NCI-H128 (cell line): ENCODE measurements at regions not wholly inside any gene's neighbourhood (a gene's known extent, or its start where the extent isn't known, plus 50 kb on each side); places are given as distances from the start of the nearest gene placed in this dataset.

Experiments
- DNase-seq: peaks from one replicate; lab custom pipeline; 2025; ENCODE audit not compliant: unreplicated experiment; lab: John Stamatoyannopoulos, UW

- no peak for DNase-seq
Measured at GRCh38 chr2:33766175-33766574, 167.1 kb upstream of the FAM98A start.

- DNase-seq, result no peak
Measured at GRCh38 chr2:33765122-33765521, 166.0 kb upstream of the FAM98A start.

- no peak for DNase-seq
Measured at GRCh38 chr2:33764551-33764950, 165.5 kb upstream of the FAM98A start.

- DNase-seq, result no peak
Measured at GRCh38 chr2:33763671-33764310, 164.7 kb upstream of the FAM98A start.

GRCh38 chr2:33762636-33763035 lies 163.5 kb upstream of the FAM98A start:
- DNase-seq, result no peak

- no peak for DNase-seq
Measured at GRCh38 chr2:33746208-33746800, 147.2 kb upstream of the FAM98A start.

GRCh38 chr2:33735096-33735495 lies 136.0 kb upstream of the FAM98A start:
- no peak for DNase-seq

GRCh38 chr2:33730804-33731203 lies 131.7 kb upstream of the FAM98A start:
- no peak for DNase-seq

GRCh38 chr2:33730193-33730592 lies 131.1 kb upstream of the FAM98A start:
- DNase-seq, result no peak

GRCh38 chr2:33729353-33729752 lies 130.3 kb upstream of the FAM98A start:
- no peak for DNase-seq

GRCh38 chr2:33728106-33728505 lies 129.0 kb upstream of the FAM98A start:
- DNase-seq, result no peak

GRCh38 chr2:33727361-33728032 lies 128.4 kb upstream of the FAM98A start:
- no peak for DNase-seq

GRCh38 chr2:33726415-33726814 lies 127.3 kb upstream of the FAM98A start:
- DNase-seq, result no peak

- DNase-seq, result no peak
Measured at GRCh38 chr2:33723329-33723728, 124.2 kb upstream of the FAM98A start.

- DNase-seq, result no peak
Measured at GRCh38 chr2:33719067-33719466, 120.0 kb upstream of the FAM98A start.

GRCh38 chr2:33712674-33713073 lies 113.6 kb upstream of the FAM98A start:
- no peak for DNase-seq

- DNase-seq, result no peak
Measured at GRCh38 chr2:33709951-33710350, 110.9 kb upstream of the FAM98A start.

GRCh38 chr2:33707312-33707711 lies 108.2 kb upstream of the FAM98A start:
- no peak for DNase-seq

GRCh38 chr2:33706410-33706809 lies 107.3 kb upstream of the FAM98A start:
- no peak for DNase-seq

GRCh38 chr2:33704406-33704855 lies 105.3 kb upstream of the FAM98A start:
- no peak for DNase-seq

GRCh38 chr2:33696234-33696633 lies 97.1 kb upstream of the FAM98A start:
- no peak for DNase-seq

- no peak for DNase-seq
Measured at GRCh38 chr2:33694904-33695303, 95.8 kb upstream of the FAM98A start.
